ENCODE measurements at regions not wholly inside any gene's neighbourhood (a gene's known extent, or its start where the extent isn't known, plus 50 kb on each side); places are given as distances from the start of the nearest gene placed in this dataset.

DNA sequence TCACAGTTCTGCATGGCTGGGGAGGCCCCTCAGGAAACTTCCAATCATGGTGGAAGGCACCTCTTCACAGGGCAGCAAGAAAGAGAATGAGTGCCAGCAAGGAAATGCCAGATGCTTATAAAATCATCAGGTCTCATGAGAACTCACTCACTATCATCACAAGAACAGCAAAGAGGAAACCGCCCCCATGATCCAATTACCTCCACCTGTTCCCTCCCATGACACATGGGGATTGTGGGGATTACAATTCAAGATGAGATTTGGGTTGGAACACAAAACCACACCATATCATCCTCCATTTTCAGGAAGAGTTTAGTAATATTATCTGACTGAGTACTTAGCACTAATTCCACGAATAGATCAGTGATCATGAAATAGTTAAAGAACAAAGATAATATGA lies 244.2 kb downstream of the LMO4 start:
- Mint-ChIP-seq H3K27me3 (ENCODE audit: low read depth) (no peaks in the 10 kb centered on the region), H3K36me3 (ENCODE audit: low read depth) (no peaks in the 10 kb centered on the region), H3K27ac (no peak overlapping the region), H3K4me3 (no peak overlapping the region), H3K4me1 (peaks cover 10% of the 10 kb centered on the region), H3K9me3 (no peaks in the 10 kb centered on the region)
- TF ChIP-seq, protein P1, sequence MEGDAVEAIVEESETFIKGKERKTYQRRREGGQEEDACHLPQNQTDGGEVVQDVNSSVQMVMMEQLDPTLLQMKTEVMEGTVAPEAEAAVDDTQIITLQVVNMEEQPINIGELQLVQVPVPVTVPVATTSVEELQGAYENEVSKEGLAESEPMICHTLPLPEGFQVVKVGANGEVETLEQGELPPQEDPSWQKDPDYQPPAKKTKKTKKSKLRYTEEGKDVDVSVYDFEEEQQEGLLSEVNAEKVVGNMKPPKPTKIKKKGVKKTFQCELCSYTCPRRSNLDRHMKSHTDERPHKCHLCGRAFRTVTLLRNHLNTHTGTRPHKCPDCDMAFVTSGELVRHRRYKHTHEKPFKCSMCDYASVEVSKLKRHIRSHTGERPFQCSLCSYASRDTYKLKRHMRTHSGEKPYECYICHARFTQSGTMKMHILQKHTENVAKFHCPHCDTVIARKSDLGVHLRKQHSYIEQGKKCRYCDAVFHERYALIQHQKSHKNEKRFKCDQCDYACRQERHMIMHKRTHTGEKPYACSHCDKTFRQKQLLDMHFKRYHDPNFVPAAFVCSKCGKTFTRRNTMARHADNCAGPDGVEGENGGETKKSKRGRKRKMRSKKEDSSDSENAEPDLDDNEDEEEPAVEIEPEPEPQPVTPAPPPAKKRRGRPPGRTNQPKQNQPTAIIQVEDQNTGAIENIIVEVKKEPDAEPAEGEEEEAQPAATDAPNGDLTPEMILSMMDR (IDR thresholded peaks at IDR 0.05; ENCODE audit: unreplicated experiment in 3 of 3), result no peak

DNA sequence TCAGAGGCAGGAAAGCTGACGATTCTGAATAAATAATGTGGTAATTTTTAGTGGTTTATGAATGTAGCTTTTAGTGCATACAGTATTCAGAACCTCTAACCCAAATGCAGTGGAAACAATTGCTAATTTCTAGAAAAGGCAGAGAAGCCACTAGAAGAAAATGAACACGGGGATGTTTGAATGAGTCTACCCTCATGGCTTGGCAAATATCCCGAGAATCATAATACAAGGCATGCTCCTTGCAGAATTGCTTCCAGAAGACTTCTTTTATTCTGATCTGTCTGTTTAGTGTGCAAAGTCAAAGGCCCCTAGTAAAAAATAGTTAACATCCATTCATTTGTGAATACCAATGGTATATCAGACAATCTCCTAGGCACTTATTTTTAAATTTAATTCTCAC lies 246.8 kb downstream of the LMO4 start:
- Mint-ChIP-seq H3K27ac (no peak overlapping the region), H3K9me3 (no peaks in the 10 kb centered on the region), H3K4me1 (no peaks in the 10 kb centered on the region), H3K27me3 (ENCODE audit: low read depth) (no peaks in the 10 kb centered on the region), H3K4me3 (no peak overlapping the region), H3K36me3 (ENCODE audit: low read depth) (no peaks in the 10 kb centered on the region)
- TF ChIP-seq, protein P1 (IDR thresholded peaks at IDR 0.05; ENCODE audit: unreplicated experiment in 3 of 3), result no peak

- Mint-ChIP-seq H3K4me1 (peaks cover 3% of the 10 kb centered on the region), H3K27me3 (ENCODE audit: low read depth) (no peaks in the 10 kb centered on the region), H3K27ac (no peak overlapping the region), H3K36me3 (ENCODE audit: low read depth) (no peaks in the 10 kb centered on the region), H3K4me3 (no peak overlapping the region), H3K9me3 (no peaks in the 10 kb centered on the region)
- TF ChIP-seq, protein P1 (IDR thresholded peaks at IDR 0.05; ENCODE audit: unreplicated experiment in 3 of 3), result no peak
Measured at GRCh38 chr1:87578464-87578863, 249.8 kb downstream of the LMO4 start.

GRCh38 chr1:87583459-87583858 lies 254.8 kb downstream of the LMO4 start:
- Mint-ChIP-seq H3K36me3 (ENCODE audit: low read depth) (no peaks in the 10 kb centered on the region), H3K27me3 (ENCODE audit: low read depth) (no peaks in the 10 kb centered on the region), H3K4me3 (no peak overlapping the region), H3K27ac (peak overlapping the region in 1 of 3 experiments; percentile 21), H3K9me3 (no peaks in the 10 kb centered on the region), H3K4me1 (peaks cover 22% of the 10 kb centered on the region)
- TF ChIP-seq, protein P1 (IDR thresholded peaks at IDR 0.05; ENCODE audit: unreplicated experiment in 3 of 3), result no peak

DNA sequence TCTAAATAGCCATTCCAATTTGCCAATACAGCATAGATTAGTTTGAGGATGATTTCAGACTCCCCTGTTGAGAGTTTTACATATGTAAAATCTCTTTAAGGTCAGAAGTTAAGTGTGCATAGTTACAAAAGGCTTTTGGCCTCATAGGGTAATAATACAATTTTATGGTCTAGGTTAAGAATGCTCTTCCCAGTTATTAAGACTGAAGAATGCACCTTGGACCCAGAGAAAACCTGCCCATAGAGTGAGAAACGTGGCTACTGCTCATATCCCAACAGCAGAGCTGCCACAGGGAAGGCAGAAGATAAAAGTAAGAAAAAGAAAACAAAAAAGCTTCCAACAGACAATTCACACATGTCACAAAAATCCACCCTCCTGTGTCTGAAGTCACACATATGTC lies 255.9 kb downstream of the LMO4 start:
- H3K27me3 Mint-ChIP-seq (ENCODE audit: low read depth), result no peaks in the 10 kb centered on the region
- H3K9me3 Mint-ChIP-seq, result no peaks in the 10 kb centered on the region
- H3K27ac Mint-ChIP-seq, result no peak overlapping the region
- TF ChIP-seq, protein P1 (IDR thresholded peaks at IDR 0.05; ENCODE audit: unreplicated experiment in 3 of 3), result no peak
- no peak overlapping the region for H3K4me3 Mint-ChIP-seq
- H3K36me3 Mint-ChIP-seq (ENCODE audit: low read depth), result no peaks in the 10 kb centered on the region
- H3K4me1 Mint-ChIP-seq, result peaks cover 25% of the 10 kb centered on the region

DNA sequence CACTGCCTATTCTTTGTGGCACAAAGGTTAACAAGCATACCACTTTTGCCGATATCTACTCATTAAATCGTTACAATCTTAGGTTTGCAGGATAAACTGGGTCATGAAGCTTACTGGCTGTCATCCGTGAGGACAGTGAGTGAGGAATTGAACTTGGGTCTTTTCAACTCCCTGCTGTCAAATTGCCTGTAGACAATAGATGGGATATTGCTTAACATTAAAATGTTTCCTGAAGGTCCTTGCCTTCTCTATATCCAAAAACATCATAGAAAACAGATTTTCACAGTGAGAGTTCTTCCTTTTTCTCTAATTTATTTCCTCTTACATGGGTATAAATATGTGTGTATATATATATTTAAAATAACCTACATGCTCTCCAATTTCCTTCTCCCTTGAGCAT lies 257.8 kb downstream of the LMO4 start:
- Mint-ChIP-seq H3K27ac (no peak overlapping the region), H3K9me3 (no peaks in the 10 kb centered on the region), H3K36me3 (ENCODE audit: low read depth) (no peaks in the 10 kb centered on the region), H3K4me1 (peaks cover 25% of the 10 kb centered on the region), H3K27me3 (ENCODE audit: low read depth) (no peaks in the 10 kb centered on the region), H3K4me3 (no peak overlapping the region)
- TF ChIP-seq, protein P1 (IDR thresholded peaks at IDR 0.05; ENCODE audit: unreplicated experiment in 3 of 3), result no peak

All from nephron (organoid).